ENCODE measurements at regions not wholly inside any gene's neighbourhood (a gene's known extent, or its start where the extent isn't known, plus 50 kb on each side); places are given as distances from the start of the nearest gene placed in this dataset.

- H3K4me2 ChIP-seq (ENCODE audit: low read length, poor library complexity, severe bottlenecking), result no peak overlapping the region
- H2BK120ac ChIP-seq (ENCODE audit: low read depth, low read length), result no peak overlapping the region
- H3K36me3 ChIP-seq (ENCODE audit: control insufficient read depth in 1 of 2, insufficient read depth in 2 of 2, low read depth in 1 of 2, low read length in 2 of 2), result no peaks in the 10 kb centered on the region
- H3K27ac ChIP-seq (ENCODE audit: low read length, poor library complexity, severe bottlenecking), result no peak overlapping the region
- no peaks in the 10 kb centered on the region for H3K4me1 ChIP-seq (ENCODE audit: control insufficient read depth, insufficient read depth, low read depth, low read length)
- H4K8ac ChIP-seq (ENCODE audit: low read length), result no peak overlapping the region
- no peak overlapping the region for H3K4me3 ChIP-seq (ENCODE audit: insufficient read depth in 1 of 2, low read depth in 1 of 2, low read length in 2 of 2)
- no peak overlapping the region for H3K9ac ChIP-seq (ENCODE audit: low read length)
- 94% methylated on average over 7 of the region's 7 CpGs for WGBS
- H2AFZ ChIP-seq (ENCODE audit: low read depth, low read length), result no peak overlapping the region
- H3K79me1 ChIP-seq (replicated peaks; ENCODE audit: low read length, poor library complexity, severe bottlenecking), result no peaks in the 10 kb centered on the region
- no peak overlapping the region for H3K4ac ChIP-seq (ENCODE audit: low read depth in 1 of 2, low read length in 2 of 2)
- no peaks in the 10 kb centered on the region for H3K9me3 ChIP-seq (ENCODE audit: control insufficient read depth, low read length)
- no peak overlapping the region for H2AK5ac ChIP-seq (ENCODE audit: low read length, severe bottlenecking)
- H3K27me3 ChIP-seq (ENCODE audit: control insufficient read depth in 1 of 2, insufficient read depth in 1 of 2, low read length in 2 of 2), result peaks cover 0 to 6% of the 10 kb centered on the region in 2 experiments
- no peak overlapping the region for H2BK15ac ChIP-seq (ENCODE audit: low read depth, poor library complexity, severe bottlenecking)
- H3K14ac ChIP-seq (ENCODE audit: low read length in 2 of 2), result no peak overlapping the region
- no peak for DNase-seq
- no peak overlapping the region for H2BK12ac ChIP-seq (ENCODE audit: low read length in 2 of 2)
- no peak overlapping the region for H3K18ac ChIP-seq (ENCODE audit: low read depth in 1 of 2, low read length in 2 of 2)
- H2BK5ac ChIP-seq (ENCODE audit: low read depth, low read length, poor library complexity, severe bottlenecking), result no peak overlapping the region
- no peak overlapping the region for H4K91ac ChIP-seq (ENCODE audit: low read length)
- H3K23ac ChIP-seq (ENCODE audit: low read length in 2 of 2), result no peak overlapping the region
Measured at GRCh38 chr7:30212701-30213111, 71.7 kb upstream of the ZNRF2 start.

- Histone ChIP-seq H3K4me3 (ENCODE audit: insufficient read depth in 1 of 2, low read depth in 1 of 2, low read length in 2 of 2) (no peak overlapping the region), H3K14ac (ENCODE audit: low read length in 2 of 2) (no peak overlapping the region), H3K36me3 (ENCODE audit: control insufficient read depth in 1 of 2, insufficient read depth in 2 of 2, low read depth in 1 of 2, low read length in 2 of 2) (no peaks in the 10 kb centered on the region), H3K79me1 (replicated peaks; ENCODE audit: low read length, poor library complexity, severe bottlenecking) (no peaks in the 10 kb centered on the region), H3K4ac (ENCODE audit: low read depth in 1 of 2, low read length in 2 of 2) (no peak overlapping the region), H3K23ac (ENCODE audit: low read length in 2 of 2) (no peak overlapping the region), H2AFZ (ENCODE audit: low read depth, low read length) (no peak overlapping the region), H2AK5ac (ENCODE audit: low read length, severe bottlenecking) (no peak overlapping the region), H3K27ac (ENCODE audit: low read length, poor library complexity, severe bottlenecking) (no peak overlapping the region), H4K91ac (ENCODE audit: low read length) (no peak overlapping the region), H3K18ac (ENCODE audit: low read depth in 1 of 2, low read length in 2 of 2) (no peak overlapping the region), H3K4me1 (ENCODE audit: control insufficient read depth, insufficient read depth, low read depth, low read length) (no peaks in the 10 kb centered on the region), H3K9ac (ENCODE audit: low read length) (no peak overlapping the region), H3K27me3 (ENCODE audit: control insufficient read depth in 1 of 2, insufficient read depth in 1 of 2, low read length in 2 of 2) (peaks cover 0 to 6% of the 10 kb centered on the region in 2 experiments), H3K4me2 (ENCODE audit: low read length, poor library complexity, severe bottlenecking) (no peak overlapping the region), H3K9me3 (ENCODE audit: control insufficient read depth, low read length) (no peaks in the 10 kb centered on the region), H2BK5ac (ENCODE audit: low read depth, low read length, poor library complexity, severe bottlenecking) (no peak overlapping the region), H2BK12ac (ENCODE audit: low read length in 2 of 2) (no peak overlapping the region), H4K8ac (ENCODE audit: low read length) (no peak overlapping the region), H2BK15ac (ENCODE audit: low read depth, poor library complexity, severe bottlenecking) (no peak overlapping the region), H2BK120ac (ENCODE audit: low read depth, low read length) (no peak overlapping the region)
- no peak for DNase-seq
Measured at GRCh38 chr7:30213637-30214036, 70.8 kb upstream of the ZNRF2 start.

- H2AK5ac ChIP-seq (ENCODE audit: low read length, severe bottlenecking), result no peak overlapping the region
- no peak overlapping the region for H4K8ac ChIP-seq (ENCODE audit: low read length)
- no peak overlapping the region for H2AFZ ChIP-seq (ENCODE audit: low read depth, low read length)
- no peak overlapping the region for H3K23ac ChIP-seq (ENCODE audit: low read length in 2 of 2)
- H3K4ac ChIP-seq (ENCODE audit: low read depth in 1 of 2, low read length in 2 of 2), result no peak overlapping the region
- WGBS, result 88% methylated on average over 8 of the region's 8 CpGs
- DNase-seq, result no peak
- H3K4me2 ChIP-seq (ENCODE audit: low read length, poor library complexity, severe bottlenecking), result no peak overlapping the region
- H3K14ac ChIP-seq (ENCODE audit: low read length in 2 of 2), result no peak overlapping the region
- no peaks in the 10 kb centered on the region for H3K79me1 ChIP-seq (replicated peaks; ENCODE audit: low read length, poor library complexity, severe bottlenecking)
- no peak overlapping the region for H3K9ac ChIP-seq (ENCODE audit: low read length)
- H2BK120ac ChIP-seq (ENCODE audit: low read depth, low read length), result no peak overlapping the region
- no peak overlapping the region for H3K27ac ChIP-seq (ENCODE audit: low read length, poor library complexity, severe bottlenecking)
- no peaks in the 10 kb centered on the region for H3K4me1 ChIP-seq (ENCODE audit: control insufficient read depth, insufficient read depth, low read depth, low read length)
- peaks cover 0 to 6% of the 10 kb centered on the region in 2 experiments for H3K27me3 ChIP-seq (ENCODE audit: control insufficient read depth in 1 of 2, insufficient read depth in 1 of 2, low read length in 2 of 2)
- H2BK5ac ChIP-seq (ENCODE audit: low read depth, low read length, poor library complexity, severe bottlenecking), result no peak overlapping the region
- no peak overlapping the region for H2BK15ac ChIP-seq (ENCODE audit: low read depth, poor library complexity, severe bottlenecking)
- H3K9me3 ChIP-seq (ENCODE audit: control insufficient read depth, low read length), result peaks cover 7% of the 10 kb centered on the region
- no peak overlapping the region for H3K18ac ChIP-seq (ENCODE audit: low read depth in 1 of 2, low read length in 2 of 2)
- no peak overlapping the region for H3K4me3 ChIP-seq (ENCODE audit: insufficient read depth in 1 of 2, low read depth in 1 of 2, low read length in 2 of 2)
- H4K91ac ChIP-seq (ENCODE audit: low read length), result no peak overlapping the region
- no peak overlapping the region for H2BK12ac ChIP-seq (ENCODE audit: low read length in 2 of 2)
- H3K36me3 ChIP-seq (ENCODE audit: control insufficient read depth in 1 of 2, insufficient read depth in 2 of 2, low read depth in 1 of 2, low read length in 2 of 2), result no peaks in the 10 kb centered on the region
Measured at GRCh38 chr7:30214651-30215137, 69.7 kb upstream of the ZNRF2 start.

DNA sequence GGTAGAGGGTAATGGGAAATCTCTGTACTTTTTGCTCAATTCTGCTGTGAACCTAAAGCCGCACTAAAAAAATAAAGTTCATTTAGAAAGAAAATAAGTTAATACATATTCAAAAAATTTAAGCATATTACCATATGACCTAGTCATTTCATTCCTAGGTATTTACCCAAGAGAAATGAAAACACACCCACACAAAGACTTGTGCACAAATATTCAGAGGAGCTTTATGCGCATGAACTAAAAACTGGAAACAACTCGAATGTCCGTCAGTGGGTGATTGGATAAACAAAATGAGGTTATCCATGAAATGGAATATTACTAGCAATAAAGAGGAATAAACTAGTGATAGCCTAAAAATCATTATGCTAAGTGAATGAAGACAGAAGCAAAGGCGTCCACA, 62.6 kb upstream of the ZNRF2 start:
- Histone ChIP-seq H3K4ac (ENCODE audit: low read depth in 1 of 2, low read length in 2 of 2) (no peak overlapping the region), H3K9ac (ENCODE audit: low read length) (no peak overlapping the region), H3K18ac (ENCODE audit: low read depth in 1 of 2, low read length in 2 of 2) (no peak overlapping the region), H3K4me1 (ENCODE audit: control insufficient read depth, insufficient read depth, low read depth, low read length) (peaks cover 11% of the 10 kb centered on the region), H3K79me1 (replicated peaks; ENCODE audit: low read length, poor library complexity, severe bottlenecking) (no peaks in the 10 kb centered on the region), H3K23ac (ENCODE audit: low read length in 2 of 2) (no peak overlapping the region), H4K8ac (ENCODE audit: low read length) (no peak overlapping the region), H3K9me3 (ENCODE audit: control insufficient read depth, low read length) (peaks cover 8% of the 10 kb centered on the region), H2BK5ac (ENCODE audit: low read depth, low read length, poor library complexity, severe bottlenecking) (no peak overlapping the region), H3K27ac (ENCODE audit: low read length, poor library complexity, severe bottlenecking) (no peak overlapping the region), H4K91ac (ENCODE audit: low read length) (no peak overlapping the region), H2AK5ac (ENCODE audit: low read length, severe bottlenecking) (no peak overlapping the region), H3K4me2 (ENCODE audit: low read length, poor library complexity, severe bottlenecking) (no peak overlapping the region), H3K4me3 (ENCODE audit: insufficient read depth in 1 of 2, low read depth in 1 of 2, low read length in 2 of 2) (no peak overlapping the region), H2BK120ac (ENCODE audit: low read depth, low read length) (no peak overlapping the region), H2BK12ac (ENCODE audit: low read length in 2 of 2) (no peak overlapping the region), H3K14ac (ENCODE audit: low read length in 2 of 2) (no peak overlapping the region), H3K27me3 (ENCODE audit: control insufficient read depth in 1 of 2, insufficient read depth in 1 of 2, low read length in 2 of 2) (no peaks in the 10 kb centered on the region), H2BK15ac (ENCODE audit: low read depth, poor library complexity, severe bottlenecking) (no peak overlapping the region), H3K36me3 (ENCODE audit: control insufficient read depth in 1 of 2, insufficient read depth in 2 of 2, low read depth in 1 of 2, low read length in 2 of 2) (no peaks in the 10 kb centered on the region), H2AFZ (ENCODE audit: low read depth, low read length) (no peak overlapping the region)
- DNase-seq, result no peak
- no CpG with 5 or more reads among the region's 5 CpGs for WGBS

Data from mesenchymal stem cell (in vitro differentiated cells and primary cell).